ENCODE measurements at regions not wholly inside any gene's neighbourhood (a gene's known extent, or its start where the extent isn't known, plus 50 kb on each side); places are given as distances from the start of the nearest gene placed in this dataset.

GRCh38 chr6:15712797-15713196, 50.0 kb upstream of the DTNBP1 start:
- no peak for DNase-seq

Measured in fibroblast of skin of right biceps (primary cell).